Esophagus squamous epithelium (tissue), 4 donors: ENCODE measurements at regions not wholly inside any gene's neighbourhood (a gene's known extent, or its start where the extent isn't known, plus 50 kb on each side); places are given as distances from the start of the nearest gene placed in this dataset.

Source experiments
- CTCF ChIP-seq, 6 experiments: fragments of 450-650 bp in 4 of 6; fragments of 200-600 bp in 2 of 6; sonication (generic) in 2 of 6; IDR thresholded peaks; one replicate each; pipeline ENCODE4 v1.5.1; 2016 to 2019; ENCODE audit warnings: antibody characterized with exemption in 6 of 6, mild to moderate bottlenecking in 4 of 6, moderate library complexity in 4 of 6
- POLR2A ChIP-seq, 4 donors: fragments of 450-650 bp; IDR thresholded peaks; one replicate each; pipeline ENCODE4 v1.6.1; 2017; ENCODE audit warnings: antibody characterized with exemption in 4 of 4, mild to moderate bottlenecking in 4 of 4, moderate library complexity in 3 of 4

- TF ChIP-seq CTCF (IDR thresholded peaks at IDR 0.05) (no peak), POLR2A (IDR thresholded peaks at IDR 0.05) (no peak)
These were observed 85.1 kb upstream of the C14orf180 start for GRCh38 chr14:104494483-104494882.
